ENCODE measurements at regions not wholly inside any gene's neighbourhood (a gene's known extent, or its start where the extent isn't known, plus 50 kb on each side); places are given as distances from the start of the nearest gene placed in this dataset.

DNA sequence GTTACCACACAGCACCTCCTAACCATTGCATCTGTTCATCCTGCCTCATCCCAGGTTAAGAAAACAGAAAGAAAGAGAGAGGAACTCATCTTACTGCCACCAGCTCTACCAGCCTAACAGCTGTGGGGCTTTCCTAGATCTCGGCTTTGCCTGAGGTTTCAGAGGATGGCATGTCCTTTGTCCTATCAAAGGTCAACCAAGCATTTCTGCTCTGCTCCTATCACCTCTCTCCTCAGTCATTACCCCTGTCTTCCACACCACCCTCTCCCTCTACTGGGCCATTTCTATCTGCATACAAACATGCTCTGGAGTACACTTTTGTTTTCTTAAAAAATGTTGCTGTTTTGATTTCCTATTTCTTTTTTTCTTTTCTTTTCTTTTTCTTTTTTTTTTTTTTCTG lies 393.3 kb downstream of the IRS2 start:
- TF ChIP-seq, protein P1, sequence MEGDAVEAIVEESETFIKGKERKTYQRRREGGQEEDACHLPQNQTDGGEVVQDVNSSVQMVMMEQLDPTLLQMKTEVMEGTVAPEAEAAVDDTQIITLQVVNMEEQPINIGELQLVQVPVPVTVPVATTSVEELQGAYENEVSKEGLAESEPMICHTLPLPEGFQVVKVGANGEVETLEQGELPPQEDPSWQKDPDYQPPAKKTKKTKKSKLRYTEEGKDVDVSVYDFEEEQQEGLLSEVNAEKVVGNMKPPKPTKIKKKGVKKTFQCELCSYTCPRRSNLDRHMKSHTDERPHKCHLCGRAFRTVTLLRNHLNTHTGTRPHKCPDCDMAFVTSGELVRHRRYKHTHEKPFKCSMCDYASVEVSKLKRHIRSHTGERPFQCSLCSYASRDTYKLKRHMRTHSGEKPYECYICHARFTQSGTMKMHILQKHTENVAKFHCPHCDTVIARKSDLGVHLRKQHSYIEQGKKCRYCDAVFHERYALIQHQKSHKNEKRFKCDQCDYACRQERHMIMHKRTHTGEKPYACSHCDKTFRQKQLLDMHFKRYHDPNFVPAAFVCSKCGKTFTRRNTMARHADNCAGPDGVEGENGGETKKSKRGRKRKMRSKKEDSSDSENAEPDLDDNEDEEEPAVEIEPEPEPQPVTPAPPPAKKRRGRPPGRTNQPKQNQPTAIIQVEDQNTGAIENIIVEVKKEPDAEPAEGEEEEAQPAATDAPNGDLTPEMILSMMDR (IDR thresholded peaks at IDR 0.05 in 4 of 5, conservative IDR thresholded peaks at IDR 0.05 in 1 of 5), result no peak
- TF ChIP-seq POLR2A (IDR thresholded peaks at IDR 0.05), result no peak

All from gastrocnemius medialis (tissue), 4 donors.